Liver (tissue), 8 donors: ENCODE measurements at regions not wholly inside any gene's neighbourhood (a gene's known extent, or its start where the extent isn't known, plus 50 kb on each side); places are given as distances from the start of the nearest gene placed in this dataset.

Source experiments
- DNase-seq: peaks from one replicate; pipeline ENCODE4 v3.0.0-alpha.2; 2017; ENCODE audit warnings: low spot score
- H3K27ac ChIP-seq, 2 donors: one replicate each; pipeline ENCODE4 v1.7.0; 2013; ENCODE audit warnings: inconsistent platforms in 2 of 2, low read length in 2 of 2, control low read depth in 1 of 2, low read depth in 1 of 2, mild to moderate bottlenecking in 1 of 2
- H3K27me3 ChIP-seq, 4 donors: one replicate each; pipeline versions ENCODE4 v1.6.1 to v1.7.0; 2013; ENCODE audit warnings: low read length in 3 of 4, inconsistent platforms in 1 of 4, mild to moderate bottlenecking in 1 of 4, moderate library complexity in 1 of 4; ENCODE audit not compliant: control insufficient read depth in 4 of 4, insufficient read depth in 4 of 4
- H3K36me3 ChIP-seq, 4 donors: one replicate each; pipeline versions ENCODE4 v1.6.1 to v1.7.0; 2013; ENCODE audit warnings: low read length in 3 of 4, mild to moderate bottlenecking in 3 of 4, low read depth in 1 of 4, moderate library complexity in 1 of 4; ENCODE audit not compliant: control insufficient read depth in 4 of 4, insufficient read depth in 3 of 4
- H3K4me1 ChIP-seq, 4 donors: one replicate each; pipeline versions ENCODE4 v1.6.1 to v1.7.0; 2013; ENCODE audit warnings: low read length in 3 of 4, mild to moderate bottlenecking in 3 of 4, moderate library complexity in 1 of 4; ENCODE audit not compliant: control insufficient read depth in 4 of 4, insufficient read depth in 4 of 4
- H3K4me3 ChIP-seq, 3 donors: one replicate each; pipeline versions ENCODE4 v1.6.1 to v1.7.0; 2013; ENCODE audit warnings: low read length in 3 of 3, control low read depth in 1 of 3, low read depth in 1 of 3, mild to moderate bottlenecking in 1 of 3
- H3K9ac ChIP-seq, 2 donors: one replicate each; pipeline ENCODE4 v1.7.0; 2013; ENCODE audit warnings: low read length in 2 of 2, mild to moderate bottlenecking in 2 of 2, moderate library complexity in 2 of 2, control low read depth in 1 of 2, low read depth in 1 of 2
- H3K9me3 ChIP-seq, 4 donors: one replicate each; pipeline versions ENCODE4 v1.6.1 to v1.7.0; 2013; ENCODE audit warnings: low read length in 3 of 4; ENCODE audit not compliant: control insufficient read depth in 4 of 4
- EGR1 ChIP-seq, 2 donors: IDR thresholded peaks; 2 replicates each; pipeline ENCODE4 v1.6.1; 2016 to 2018; ENCODE audit warnings: antibody characterized with exemption in 2 of 2, low read depth in 2 of 2
- FOXA1 ChIP-seq: IDR thresholded peaks from 2 replicates; pipeline ENCODE4 v1.6.1; 2016; ENCODE audit warnings: antibody characterized with exemption
- FOXA2 ChIP-seq: IDR thresholded peaks from 2 replicates; pipeline ENCODE4 v1.6.1; 2016; ENCODE audit warnings: antibody characterized with exemption
- GABPA ChIP-seq, 2 donors: IDR thresholded peaks in 1 of 2; conservative IDR thresholded peaks in 1 of 2; 2 replicates each; pipeline ENCODE4 v1.6.1; 2016; ENCODE audit warnings: antibody characterized with exemption in 2 of 2, mild to moderate bottlenecking in 1 of 2, moderate library complexity in 1 of 2
- HNF4A ChIP-seq, 2 donors: conservative IDR thresholded peaks; 2 replicates each; pipeline ENCODE4 v1.6.1; 2016; ENCODE audit warnings: antibody characterized with exemption in 2 of 2, mild to moderate bottlenecking in 2 of 2
- HNF4G ChIP-seq: IDR thresholded peaks from 2 replicates; pipeline ENCODE4 v1.6.1; 2016; ENCODE audit warnings: antibody characterized with exemption
- JUND ChIP-seq, 2 donors: IDR thresholded peaks; 2 replicates each; pipeline ENCODE4 v1.6.1; 2016; ENCODE audit warnings: antibody characterized with exemption in 2 of 2
- NR2F2 ChIP-seq: IDR thresholded peaks from 2 replicates; pipeline ENCODE4 v1.6.1; 2016; ENCODE audit warnings: antibody characterized with exemption
- RAD21 ChIP-seq, 2 donors: IDR thresholded peaks; 2 replicates each; pipeline ENCODE4 v1.6.1; 2016; ENCODE audit warnings: antibody characterized with exemption in 2 of 2, mild to moderate bottlenecking in 2 of 2
- RXRA ChIP-seq, 2 donors: IDR thresholded peaks; 2 replicates each; pipeline ENCODE4 v1.6.1; 2017 to 2018; ENCODE audit warnings: antibody characterized with exemption in 2 of 2, mild to moderate bottlenecking in 1 of 2
- SP1 ChIP-seq: IDR thresholded peaks from 2 replicates; pipeline ENCODE4 v1.6.1; 2018; ENCODE audit warnings: antibody characterized with exemption, mild to moderate bottlenecking
- TAF1 ChIP-seq: conservative IDR thresholded peaks from 2 replicates; pipeline ENCODE4 v1.6.1; 2016; ENCODE audit warnings: antibody characterized with exemption, mild to moderate bottlenecking
- WGBS: extraction: QIAGEN DNeasy Blood & Tissue Kit; methylation state at CpG from one replicate; pipeline ENCODE4 v1.1.7; 2013; 5-methylcytosine and 5-hydroxymethylcytosine counted together
- TF ChIP-seq, protein P1 (sequence below): fragments of 150-350 bp; IDR thresholded peaks from 2 replicates; pipeline ENCODE4 v1.5.1; 2017; ENCODE audit warnings: improper control_type of control experiment, low read depth, low read length; ENCODE audit not compliant: missing input control
- TF ChIP-seq, protein P2 (sequence below): IDR thresholded peaks from 2 replicates; pipeline ENCODE4 v1.6.1; 2016; ENCODE audit warnings: antibody characterized with exemption
- TF ChIP-seq, protein P3 (sequence below): IDR thresholded peaks from 2 replicates; pipeline ENCODE4 v1.6.1; 2016; ENCODE audit warnings: antibody characterized with exemption
- TF ChIP-seq, protein P4 (sequence below): IDR thresholded peaks from 2 replicates; pipeline ENCODE4 v1.6.1; 2016; ENCODE audit warnings: antibody characterized with exemption
- donor health status: healthy.
- donor health status: healthy.
- donor health status: healthy.
- donor health status: healthy.
- donor health status: healthy.

DNA sequence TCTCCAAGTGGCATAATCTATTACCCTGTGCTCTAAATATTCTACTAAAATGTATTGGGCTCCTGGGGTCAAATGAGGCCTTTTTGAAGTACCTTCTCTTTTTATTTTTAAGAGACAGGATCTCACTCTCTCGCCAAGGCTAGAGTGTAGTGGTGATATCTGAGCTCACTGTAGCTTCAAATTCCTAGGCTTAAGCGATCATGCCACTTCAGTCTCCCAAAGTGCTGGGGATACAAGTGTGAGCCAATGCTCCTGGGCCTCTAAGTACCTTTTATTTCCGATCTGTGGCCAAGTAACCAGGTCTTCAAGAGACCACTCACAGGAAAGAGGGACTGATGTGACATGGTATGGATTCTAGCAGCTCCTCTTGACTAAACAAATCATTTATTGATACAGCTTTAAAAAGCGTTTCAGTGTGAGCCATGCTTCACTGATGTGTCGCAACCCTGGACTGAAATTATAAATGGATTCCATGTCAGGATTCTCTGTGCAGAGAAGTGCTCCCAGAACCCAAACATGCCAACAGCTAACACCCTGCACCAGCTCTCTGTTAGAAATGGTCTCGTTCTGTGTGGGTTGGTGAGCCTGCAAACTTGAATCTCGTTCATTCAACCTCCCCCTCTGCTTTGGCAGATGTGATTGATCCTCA, 477.8 kb downstream of the HINT1 start:
- TF ChIP-seq FOXA1 (no peak), RAD21 (IDR thresholded peaks at IDR 0.05) (no peak), HNF4A (conservative IDR thresholded peaks at IDR 0.05) (no peak), TAF1 (no peak), EGR1 (IDR thresholded peaks at IDR 0.05; ENCODE audit: low read depth in 2 of 2) (no peak), NR2F2 (no peak), FOXA2 (no peak), HNF4G (no peak), GABPA (IDR thresholded peaks at IDR 0.05 in 1 of 2, conservative IDR thresholded peaks at IDR 0.05 in 1 of 2) (no peak), JUND (IDR thresholded peaks at IDR 0.05) (no peak), SP1 (no peak)
- TF ChIP-seq, protein P1, sequence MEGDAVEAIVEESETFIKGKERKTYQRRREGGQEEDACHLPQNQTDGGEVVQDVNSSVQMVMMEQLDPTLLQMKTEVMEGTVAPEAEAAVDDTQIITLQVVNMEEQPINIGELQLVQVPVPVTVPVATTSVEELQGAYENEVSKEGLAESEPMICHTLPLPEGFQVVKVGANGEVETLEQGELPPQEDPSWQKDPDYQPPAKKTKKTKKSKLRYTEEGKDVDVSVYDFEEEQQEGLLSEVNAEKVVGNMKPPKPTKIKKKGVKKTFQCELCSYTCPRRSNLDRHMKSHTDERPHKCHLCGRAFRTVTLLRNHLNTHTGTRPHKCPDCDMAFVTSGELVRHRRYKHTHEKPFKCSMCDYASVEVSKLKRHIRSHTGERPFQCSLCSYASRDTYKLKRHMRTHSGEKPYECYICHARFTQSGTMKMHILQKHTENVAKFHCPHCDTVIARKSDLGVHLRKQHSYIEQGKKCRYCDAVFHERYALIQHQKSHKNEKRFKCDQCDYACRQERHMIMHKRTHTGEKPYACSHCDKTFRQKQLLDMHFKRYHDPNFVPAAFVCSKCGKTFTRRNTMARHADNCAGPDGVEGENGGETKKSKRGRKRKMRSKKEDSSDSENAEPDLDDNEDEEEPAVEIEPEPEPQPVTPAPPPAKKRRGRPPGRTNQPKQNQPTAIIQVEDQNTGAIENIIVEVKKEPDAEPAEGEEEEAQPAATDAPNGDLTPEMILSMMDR, result no peak
- TF ChIP-seq, protein P2, sequence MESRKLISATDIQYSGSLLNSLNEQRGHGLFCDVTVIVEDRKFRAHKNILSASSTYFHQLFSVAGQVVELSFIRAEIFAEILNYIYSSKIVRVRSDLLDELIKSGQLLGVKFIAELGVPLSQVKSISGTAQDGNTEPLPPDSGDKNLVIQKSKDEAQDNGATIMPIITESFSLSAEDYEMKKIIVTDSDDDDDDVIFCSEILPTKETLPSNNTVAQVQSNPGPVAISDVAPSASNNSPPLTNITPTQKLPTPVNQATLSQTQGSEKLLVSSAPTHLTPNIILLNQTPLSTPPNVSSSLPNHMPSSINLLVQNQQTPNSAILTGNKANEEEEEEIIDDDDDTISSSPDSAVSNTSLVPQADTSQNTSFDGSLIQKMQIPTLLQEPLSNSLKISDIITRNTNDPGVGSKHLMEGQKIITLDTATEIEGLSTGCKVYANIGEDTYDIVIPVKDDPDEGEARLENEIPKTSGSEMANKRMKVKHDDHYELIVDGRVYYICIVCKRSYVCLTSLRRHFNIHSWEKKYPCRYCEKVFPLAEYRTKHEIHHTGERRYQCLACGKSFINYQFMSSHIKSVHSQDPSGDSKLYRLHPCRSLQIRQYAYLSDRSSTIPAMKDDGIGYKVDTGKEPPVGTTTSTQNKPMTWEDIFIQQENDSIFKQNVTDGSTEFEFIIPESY, result no peak
- TF ChIP-seq, protein P3, sequence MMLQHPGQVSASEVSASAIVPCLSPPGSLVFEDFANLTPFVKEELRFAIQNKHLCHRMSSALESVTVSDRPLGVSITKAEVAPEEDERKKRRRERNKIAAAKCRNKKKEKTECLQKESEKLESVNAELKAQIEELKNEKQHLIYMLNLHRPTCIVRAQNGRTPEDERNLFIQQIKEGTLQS, result no peak
- TF ChIP-seq, protein P4, sequence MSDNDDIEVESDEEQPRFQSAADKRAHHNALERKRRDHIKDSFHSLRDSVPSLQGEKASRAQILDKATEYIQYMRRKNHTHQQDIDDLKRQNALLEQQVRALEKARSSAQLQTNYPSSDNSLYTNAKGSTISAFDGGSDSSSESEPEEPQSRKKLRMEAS, result no peak
- Histone ChIP-seq H3K4me1 (no peaks in the 10 kb centered on the region), H3K9me3 (no peaks in the 10 kb centered on the region), H3K36me3 (no peaks in the 10 kb centered on the region), H3K27me3 (no peaks in the 10 kb centered on the region), H3K9ac (no peak overlapping the region), H3K4me3 (no peak overlapping the region), H3K27ac (no peak overlapping the region)
- DNase-seq, result no peak
- WGBS, result 66% methylated on average over 7 of the region's 7 CpGs

DNA sequence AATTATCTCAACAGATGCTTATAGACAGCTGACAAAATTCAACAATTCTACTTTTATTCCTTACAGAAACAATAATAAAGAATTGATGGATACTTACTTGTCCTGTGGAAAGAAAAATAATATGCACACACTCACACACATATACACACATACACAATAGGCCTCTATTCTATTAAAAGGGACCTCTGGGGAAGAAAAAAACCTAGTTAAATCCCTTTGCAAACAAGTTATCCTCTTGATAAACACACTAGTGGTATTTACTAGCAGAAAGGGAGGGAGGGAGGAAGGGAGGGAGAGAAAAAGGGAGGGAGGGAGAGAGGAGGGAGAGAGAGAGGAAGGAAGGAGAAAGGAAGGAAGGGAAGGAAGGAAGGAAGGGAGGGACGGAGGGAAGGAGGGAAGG, 486.4 kb downstream of the HINT1 start:
- 37% methylated on average over 1 of the region's 1 CpG for WGBS

More for the DNA sequence above, 486.4 kb downstream of the HINT1 start:
- Histone ChIP-seq H3K9ac (no peak overlapping the region), H3K36me3 (no peaks in the 10 kb centered on the region), H3K27me3 (no peaks in the 10 kb centered on the region), H3K4me3 (no peak overlapping the region), H3K4me1 (no peaks in the 10 kb centered on the region), H3K9me3 (no peaks in the 10 kb centered on the region), H3K27ac (no peak overlapping the region)
- no peak for DNase-seq
- TF ChIP-seq RXRA (IDR thresholded peaks at IDR 0.05) (no peak), SP1 (no peak), FOXA2 (no peak), NR2F2 (no peak), RAD21 (IDR thresholded peaks at IDR 0.05) (no peak), TAF1 (no peak)
